Mucosa of descending colon (tissue), 3 donors: ENCODE measurements at regions not wholly inside any gene's neighbourhood (a gene's known extent, or its start where the extent isn't known, plus 50 kb on each side); places are given as distances from the start of the nearest gene placed in this dataset.
A peak's percentile ranks its signal among the peaks of the same experiment; 100 is the strongest.

Experiments used
- ATAC-seq: fragments of 200-7000 bp; cut with Tn5 transposase; one replicate; pipeline ENCODE4 v1.9.1; 2020; ENCODE audit warnings: mild to moderate bottlenecking, moderate library complexity
- DNase-seq, 3 donors: peaks; one replicate each; pipeline ENCODE4 v3.0.0-alpha.2; 2020
- H3K36me3 ChIP-seq: fragments of 200-600 bp; one replicate; pipeline ENCODE4 v1.8.0; 2021; ENCODE audit warnings: low read depth, mild to moderate bottlenecking
- H3K4me1 ChIP-seq: fragments of 200-600 bp; one replicate; pipeline ENCODE4 v1.8.0; 2021; ENCODE audit warnings: low read depth, mild to moderate bottlenecking
- H3K4me3 ChIP-seq: fragments of 200-600 bp; one replicate; pipeline ENCODE4 v1.8.0; 2021; ENCODE audit warnings: mild to moderate bottlenecking
- H3K9me3 ChIP-seq: fragments of 200-600 bp; one replicate; pipeline ENCODE4 v1.8.0; 2021; ENCODE audit warnings: mild to moderate bottlenecking
- intact Hi-C, 2 donors: fragments of 100-400 bp; cut with DNase I in 1 of 2; cut with micrococcal nuclease in 1 of 2; formaldehyde crosslinking; loops; one replicate each; pipeline versions ENCODE4 v1.11.0 to v1.11.1; 2022; cut with DNase I, micrococcal nuclease
- TF ChIP-seq, protein P1 (sequence below): fragments of 200-600 bp; IDR thresholded peaks from one replicate; pipeline ENCODE4 v1.8.0; 2022; ENCODE audit warnings: antibody characterized with exemption, mild to moderate bottlenecking
- donor health status: DM: no; HTN: no; CAD: no; lungs with moderate emphysema.
- donor health status: DM: no; HTN: no; CAD: no.
- donor health status: DM: no; HTN: yes; CAD: no.

DNA sequence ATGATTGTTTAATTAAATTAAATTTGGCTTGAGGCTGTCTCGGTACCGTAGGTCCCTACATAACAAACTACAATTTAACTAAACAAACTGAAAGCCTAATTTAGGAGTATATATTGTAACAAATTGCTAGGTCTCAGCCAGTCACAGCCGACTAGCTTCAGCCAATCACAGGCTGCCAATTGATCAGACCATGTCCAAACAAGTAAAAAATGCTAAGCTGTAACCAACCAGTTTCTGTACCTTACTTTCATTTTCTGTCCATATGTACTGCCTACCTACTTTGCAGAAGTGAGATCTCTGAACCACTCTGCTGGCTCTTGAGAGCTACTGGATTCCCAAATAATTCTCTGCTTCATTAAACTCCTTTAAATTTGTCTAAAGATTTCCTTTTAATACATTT, 648.0 kb upstream of the GJE1 start:
- intact Hi-C loops: no loop called here
- Histone ChIP-seq H3K36me3 (no peaks in the 10 kb centered on the region), H3K4me1 (no peaks in the 10 kb centered on the region), H3K9me3 (no peaks in the 10 kb centered on the region), H3K4me3 (no peak overlapping the region)
- ATAC-seq: peak; percentile 62
- TF ChIP-seq, protein P1, sequence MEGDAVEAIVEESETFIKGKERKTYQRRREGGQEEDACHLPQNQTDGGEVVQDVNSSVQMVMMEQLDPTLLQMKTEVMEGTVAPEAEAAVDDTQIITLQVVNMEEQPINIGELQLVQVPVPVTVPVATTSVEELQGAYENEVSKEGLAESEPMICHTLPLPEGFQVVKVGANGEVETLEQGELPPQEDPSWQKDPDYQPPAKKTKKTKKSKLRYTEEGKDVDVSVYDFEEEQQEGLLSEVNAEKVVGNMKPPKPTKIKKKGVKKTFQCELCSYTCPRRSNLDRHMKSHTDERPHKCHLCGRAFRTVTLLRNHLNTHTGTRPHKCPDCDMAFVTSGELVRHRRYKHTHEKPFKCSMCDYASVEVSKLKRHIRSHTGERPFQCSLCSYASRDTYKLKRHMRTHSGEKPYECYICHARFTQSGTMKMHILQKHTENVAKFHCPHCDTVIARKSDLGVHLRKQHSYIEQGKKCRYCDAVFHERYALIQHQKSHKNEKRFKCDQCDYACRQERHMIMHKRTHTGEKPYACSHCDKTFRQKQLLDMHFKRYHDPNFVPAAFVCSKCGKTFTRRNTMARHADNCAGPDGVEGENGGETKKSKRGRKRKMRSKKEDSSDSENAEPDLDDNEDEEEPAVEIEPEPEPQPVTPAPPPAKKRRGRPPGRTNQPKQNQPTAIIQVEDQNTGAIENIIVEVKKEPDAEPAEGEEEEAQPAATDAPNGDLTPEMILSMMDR: no peak
- DNase-seq: peak in 1 of 3 donors; percentile 7

- intact Hi-C loops: no loop called here
- ATAC-seq (peak; percentile 94), DNase-seq (peak in 1 of 3 donors; percentile 43)
- TF ChIP-seq, protein P1: no peak
- Histone ChIP-seq H3K9me3 (no peaks in the 10 kb centered on the region), H3K36me3 (no peaks in the 10 kb centered on the region), H3K4me3 (no peak overlapping the region), H3K4me1 (no peaks in the 10 kb centered on the region)
Measured at GRCh38 chr6:141483598-141484061, 649.1 kb upstream of the GJE1 start.

DNA sequence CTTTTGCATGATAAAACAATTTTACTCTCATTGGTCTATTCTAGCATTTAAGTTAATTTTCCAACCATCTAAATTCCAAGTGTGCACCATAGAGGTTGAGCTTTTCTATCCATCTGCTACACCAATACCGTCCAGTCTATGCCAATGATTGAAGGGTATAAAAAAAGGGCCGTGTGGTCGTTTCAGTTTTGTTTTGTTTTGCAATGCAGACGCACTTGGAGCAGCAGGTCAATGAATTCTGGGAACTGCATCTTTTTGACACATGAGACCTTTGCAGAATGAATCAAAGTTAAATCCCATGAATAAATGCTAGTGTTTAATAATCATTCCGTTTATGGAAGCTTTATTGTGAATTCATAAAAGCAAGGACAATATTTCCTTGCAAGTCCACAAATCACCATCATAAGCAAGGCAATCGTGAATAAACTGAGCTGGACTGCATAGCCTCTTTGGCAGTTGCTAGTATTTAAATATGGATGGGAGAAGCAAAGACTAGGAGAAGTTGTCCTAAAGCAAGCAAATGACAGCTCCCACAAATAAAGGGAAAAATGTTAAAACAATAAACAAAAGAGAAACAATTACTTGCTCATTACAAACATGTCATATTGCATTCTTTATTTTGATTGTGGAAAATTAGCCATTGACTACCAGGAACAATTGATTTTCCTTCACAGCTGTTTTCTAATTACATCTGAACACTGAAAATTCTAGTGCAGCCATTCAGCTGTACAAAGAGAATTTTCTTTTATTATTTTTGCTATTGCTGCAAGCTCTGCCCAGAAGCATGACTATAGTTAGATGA, 649.7 kb upstream of the GJE1 start:
- ATAC-seq (no peak), DNase-seq (no peak)
- intact Hi-C loops: no loop called here
- H3K9me3 ChIP-seq: no peaks in the 10 kb centered on the region
- TF ChIP-seq, protein P1: no peak
- no peaks in the 10 kb centered on the region for H3K4me1 ChIP-seq
- no peak overlapping the region for H3K4me3 ChIP-seq
- H3K36me3 ChIP-seq: no peaks in the 10 kb centered on the region

GRCh38 chr6:141475259-141475658, 657.5 kb upstream of the GJE1 start:
- intact Hi-C loops: no loop called here
- Histone ChIP-seq H3K4me1 (no peaks in the 10 kb centered on the region), H3K36me3 (no peaks in the 10 kb centered on the region), H3K9me3 (no peaks in the 10 kb centered on the region), H3K4me3 (no peak overlapping the region)
- no peak for DNase-seq
- no peak for ATAC-seq
- TF ChIP-seq, protein P1: no peak

- ATAC-seq: no peak
- DNase-seq: no peak
- H3K9me3 ChIP-seq: no peaks in the 10 kb centered on the region
- no peaks in the 10 kb centered on the region for H3K36me3 ChIP-seq
- intact Hi-C loops: no loop called here
- H3K4me3 ChIP-seq: no peak overlapping the region
- TF ChIP-seq, protein P1: no peak
- no peaks in the 10 kb centered on the region for H3K4me1 ChIP-seq
Measured at GRCh38 chr6:141472162-141472928, 660.4 kb upstream of the GJE1 start.
